PC-9 (cell line): ENCODE measurements at regions not wholly inside any gene's neighbourhood (a gene's known extent, or its start where the extent isn't known, plus 50 kb on each side); places are given as distances from the start of the nearest gene placed in this dataset.

ENCODE experiments used
- BruUV-seq: library from RNA; stranded (reverse); fragments of 400-500 nt; replicated peaks from 2 replicates; lab custom pipeline; 2021; lab: Mats Ljungman, UMichigan
- CTCF ChIA-PET: fragments of 300-600 bp; sonication (Branson Sonifier 250); formaldehyde crosslinking; loops from one replicate; lab custom pipeline; 2022; ENCODE audit warnings: antibody characterized with exemption; lab: Charles Lee
- POLR2A ChIA-PET: fragments of 300-600 bp; sonication (Branson Sonifier 250); formaldehyde crosslinking; loops from one replicate; lab custom pipeline; 2022; ENCODE audit warnings: antibody characterized with exemption; ENCODE audit not compliant: unreplicated experiment; lab: Charles Lee
- DNase-seq, 2 experiments: peaks; one replicate each; pipeline versions ENCODE4 v3.0.0 to v3.0.0-alpha.2; 2015 to 2022; ENCODE audit warnings: mixed read lengths in 1 of 2
- H2AFZ ChIP-seq: fragments of 200-600 bp; sonication (generic); 2 replicates; pipeline ENCODE4 v1.8.1; 2017; ENCODE audit warnings: antibody characterized with exemption
- H3F3A ChIP-seq: fragments of 200-600 bp; sonication (generic); 2 replicates; pipeline ENCODE4 v1.8.1; 2017; ENCODE audit warnings: antibody characterized with exemption, mild to moderate bottlenecking, low read depth; ENCODE audit not compliant: insufficient read depth
- H3K27ac ChIP-seq: fragments of 200-600 bp; sonication (generic); 2 replicates; pipeline ENCODE4 v1.6.1; 2016; ENCODE audit warnings: mixed run types
- H3K27me3 ChIP-seq: fragments of 200-600 bp; sonication (generic); 2 replicates; pipeline ENCODE4 v1.6.1; 2016; ENCODE audit warnings: low read depth, mixed run types; ENCODE audit not compliant: insufficient read depth
- H3K36me3 ChIP-seq: fragments of 200-600 bp; sonication (generic); 2 replicates; pipeline ENCODE4 v1.6.1; 2016; ENCODE audit warnings: low read depth, mixed run types
- H3K4me1 ChIP-seq: fragments of 200-600 bp; sonication (generic); replicated peaks from 2 replicates; pipeline ENCODE4 v1.6.1; 2016; ENCODE audit warnings: mixed run types; ENCODE audit not compliant: insufficient read depth
- H3K4me2 ChIP-seq: fragments of 200-600 bp; sonication (generic); 2 replicates; pipeline ENCODE4 v1.6.1; 2017; ENCODE audit warnings: mixed run types
- H3K4me3 ChIP-seq: fragments of 200-600 bp; sonication (generic); 2 replicates; pipeline ENCODE4 v1.6.1; 2016; ENCODE audit warnings: mixed run types
- H3K79me2 ChIP-seq: fragments of 200-600 bp; sonication (generic); 2 replicates; pipeline ENCODE4 v1.6.1; 2017; ENCODE audit warnings: low read depth, mixed run types
- H3K9me2 ChIP-seq: fragments of 200-600 bp; sonication (generic); 2 replicates; pipeline ENCODE4 v1.8.1; 2017; ENCODE audit warnings: mild to moderate bottlenecking; ENCODE audit not compliant: insufficient read depth
- H3K9me3 ChIP-seq: fragments of 200-600 bp; sonication (generic); 2 replicates; pipeline ENCODE4 v1.8.1; 2016; ENCODE audit warnings: low read depth; ENCODE audit not compliant: insufficient read depth
- H4K20me1 ChIP-seq: fragments of 200-600 bp; sonication (generic); 2 replicates; pipeline ENCODE4 v1.8.1; 2017; ENCODE audit not compliant: insufficient read depth
- CTCF ChIP-seq: fragments of 200-600 bp; sonication (generic); conservative IDR thresholded peaks from 2 replicates; pipeline ENCODE4 v1.6.1; 2017; ENCODE audit warnings: mixed run types, antibody characterized with exemption, mild to moderate bottlenecking, moderate library complexity
- EZH2 ChIP-seq: fragments of 200-600 bp; sonication (generic); IDR thresholded peaks from 2 replicates; pipeline ENCODE4 v1.8.0; 2017; ENCODE audit warnings: antibody characterized with exemption, low read depth
- intact Hi-C: fragments of 100-400 bp; cut with micrococcal nuclease; formaldehyde crosslinking; loops from one replicate; pipeline ENCODE4 v1.10.0; 2022; ENCODE audit not compliant: unreplicated experiment

GRCh38 chrX:122878269-122878668 lies 305.8 kb upstream of the GRIA3 start:
- H3K27ac ChIP-seq = no peak overlapping the region
- no peaks in the 10 kb centered on the region for H3K27me3 ChIP-seq
- no peak for DNase-seq
- H4K20me1 ChIP-seq = no peaks in the 10 kb centered on the region
- no peaks in the 10 kb centered on the region for H3K4me1 ChIP-seq
- H2AFZ ChIP-seq = no peak overlapping the region
- POLR2A ChIA-PET = no interaction called here
- no peak overlapping the region for H3K4me2 ChIP-seq
- no peak overlapping the region for H3K4me3 ChIP-seq
- H3K36me3 ChIP-seq = no peaks in the 10 kb centered on the region
- CTCF ChIA-PET = no interaction called here
- H3K9me3 ChIP-seq = no peaks in the 10 kb centered on the region
- BruUV-seq = no TSS peak
- no peaks in the 10 kb centered on the region for H3F3A ChIP-seq
- H3K79me2 ChIP-seq = no peaks in the 10 kb centered on the region
- H3K9me2 ChIP-seq = no peaks in the 10 kb centered on the region
- intact Hi-C loops = no loop called here
- TF ChIP-seq CTCF (no peak), EZH2 (no peak)

GRCh38 chrX:122880952-122881351 lies 303.1 kb upstream of the GRIA3 start:
- no peaks in the 10 kb centered on the region for H3K27me3 ChIP-seq
- H4K20me1 ChIP-seq = no peaks in the 10 kb centered on the region
- H3K4me2 ChIP-seq = no peak overlapping the region
- ChIA-PET CTCF (no interaction called here), POLR2A (no interaction called here)
- no TSS peak for BruUV-seq
- no peaks in the 10 kb centered on the region for H3K36me3 ChIP-seq
- H3K4me1 ChIP-seq = no peaks in the 10 kb centered on the region
- TF ChIP-seq CTCF = no peak
- TF ChIP-seq EZH2 = no peak
- no peak overlapping the region for H3K27ac ChIP-seq
- no peaks in the 10 kb centered on the region for H3K79me2 ChIP-seq
- intact Hi-C loops = no loop called here
- H3K9me2 ChIP-seq = no peaks in the 10 kb centered on the region
- no peaks in the 10 kb centered on the region for H3K9me3 ChIP-seq
- no peak overlapping the region for H3K4me3 ChIP-seq
- no peak overlapping the region for H2AFZ ChIP-seq
- DNase-seq = no peak
- no peaks in the 10 kb centered on the region for H3F3A ChIP-seq

- Histone ChIP-seq H3K36me3 (no peaks in the 10 kb centered on the region), H3K4me3 (no peak overlapping the region), H3K27ac (no peak overlapping the region), H3K4me2 (no peak overlapping the region), H3K9me2 (no peaks in the 10 kb centered on the region), H2AFZ (no peak overlapping the region), H3K4me1 (no peaks in the 10 kb centered on the region), H3K27me3 (no peaks in the 10 kb centered on the region), H3K9me3 (no peaks in the 10 kb centered on the region), H3K79me2 (no peaks in the 10 kb centered on the region), H4K20me1 (no peaks in the 10 kb centered on the region), H3F3A (no peaks in the 10 kb centered on the region)
- TF ChIP-seq EZH2 = no peak
- no peak for TF ChIP-seq CTCF
- BruUV-seq = no TSS peak
- DNase-seq = no peak
- POLR2A ChIA-PET = no interaction called here
- CTCF ChIA-PET = no interaction called here
- intact Hi-C loops = no loop called here
Measured at GRCh38 chrX:122890729-122891128, 293.3 kb upstream of the GRIA3 start.
